Fibroblast of lung (primary cell): ENCODE measurements at regions not wholly inside any gene's neighbourhood (a gene's known extent, or its start where the extent isn't known, plus 50 kb on each side); places are given as distances from the start of the nearest gene placed in this dataset.

Experiments used
- DNase-seq, 2 donors: peaks; one replicate each; pipeline versions ENCODE4 v3.0.0 to v3.0.0-alpha.2; 2010; ENCODE audit warnings: low read depth in 2 of 2
- H2AFZ ChIP-seq: 2 replicates; pipeline ENCODE4 v1.5.1; 2012; ENCODE audit warnings: low read length, control low read depth, inconsistent platforms
- H3K27ac ChIP-seq: 2 replicates; pipeline ENCODE4 v1.5.1; 2011; ENCODE audit warnings: low read length, control low read depth; ENCODE audit not compliant: insufficient read depth
- H3K27me3 ChIP-seq: 2 replicates; pipeline ENCODE4 v1.5.1; 2011; ENCODE audit warnings: mild to moderate bottlenecking, low read length; ENCODE audit not compliant: control insufficient read depth, insufficient read depth
- H3K36me3 ChIP-seq: 2 replicates; pipeline ENCODE4 v1.5.1; 2011; ENCODE audit warnings: low read length; ENCODE audit not compliant: control insufficient read depth, insufficient read depth
- H3K4me1 ChIP-seq: 2 replicates; pipeline ENCODE4 v1.5.1; 2011; ENCODE audit warnings: low read length; ENCODE audit not compliant: control insufficient read depth, insufficient read depth; ENCODE audit errors: extremely low read depth
- H3K4me2 ChIP-seq: 2 replicates; pipeline ENCODE4 v1.5.1; 2011; ENCODE audit warnings: low read length, control low read depth; ENCODE audit not compliant: insufficient read depth; ENCODE audit errors: extremely low read depth
- H3K4me3 ChIP-seq, 4 experiments: fragments of 200-600 bp in 1 of 4; sonication (generic) in 1 of 4; replicated peaks in 1 of 4; 2 replicates each; pipeline ENCODE4 v1.5.1; 2011 to 2016; ENCODE audit warnings: low read length in 4 of 4, low read depth in 3 of 4, mild to moderate bottlenecking in 3 of 4, control low read depth in 2 of 4, inconsistent platforms in 1 of 4, mixed read lengths in 1 of 4; ENCODE audit not compliant: insufficient read depth in 1 of 4; ENCODE audit errors: control extremely low read depth in 1 of 4
- H3K79me2 ChIP-seq: 2 replicates; pipeline ENCODE4 v1.5.1; 2012; ENCODE audit warnings: mild to moderate bottlenecking, low read length, inconsistent platforms; ENCODE audit not compliant: control insufficient read depth, insufficient read depth
- H3K9ac ChIP-seq: 2 replicates; pipeline ENCODE4 v1.5.1; 2011; ENCODE audit warnings: mild to moderate bottlenecking, low read length, control low read depth; ENCODE audit not compliant: insufficient read depth
- H3K9me3 ChIP-seq: 2 replicates; pipeline ENCODE4 v1.5.1; 2012; ENCODE audit warnings: low read depth, low read length; ENCODE audit not compliant: control insufficient read depth, insufficient read depth
- H4K20me1 ChIP-seq: 2 replicates; pipeline ENCODE4 v1.5.1; 2011; ENCODE audit warnings: low read length; ENCODE audit not compliant: control insufficient read depth, insufficient read depth; ENCODE audit errors: extremely low read depth
- CTCF ChIP-seq, 2 donors: IDR thresholded peaks in 1 of 2; conservative IDR thresholded peaks in 1 of 2; 1 replicate in 1 of 2; 2 replicates in 1 of 2; pipeline ENCODE4 v1.5.1; 2011 to 2012; ENCODE audit warnings: low read length in 2 of 2, control low read depth in 1 of 2, inconsistent platforms in 1 of 2, low read depth in 1 of 2, mild to moderate bottlenecking in 1 of 2
- EZH2 ChIP-seq: IDR thresholded peaks from 2 replicates; pipeline ENCODE4 v1.5.1; 2012; ENCODE audit warnings: low read length, control low read depth, mild to moderate bottlenecking; ENCODE audit errors: missing control alignments

GRCh38 chr3:182479419-182480336 lies 313.6 kb upstream of the ATP11B start:
- peak in 1 of 2 donors; percentile 67 for DNase-seq
- no peaks in the 10 kb centered on the region for H3K9me3 ChIP-seq
- TF ChIP-seq CTCF (conservative IDR thresholded peaks at IDR 0.05 in 1 of 2, IDR thresholded peaks at IDR 0.05 in 1 of 2; ENCODE audit: low read depth in 1 of 2, low read length in 2 of 2) (no peak), EZH2 (no peak)
- H3K27me3 ChIP-seq, result no peaks in the 10 kb centered on the region
- H3K4me1 ChIP-seq, result no peaks in the 10 kb centered on the region
- no peak overlapping the region for H3K9ac ChIP-seq
- H2AFZ ChIP-seq, result no peak overlapping the region
- no peak overlapping the region for H3K4me3 ChIP-seq
- H4K20me1 ChIP-seq, result no peaks in the 10 kb centered on the region
- no peaks in the 10 kb centered on the region for H3K36me3 ChIP-seq
- no peak overlapping the region for H3K4me2 ChIP-seq
- H3K27ac ChIP-seq, result no peak overlapping the region
- no peaks in the 10 kb centered on the region for H3K79me2 ChIP-seq

- no peak overlapping the region for H3K9ac ChIP-seq
- no peaks in the 10 kb centered on the region for H3K4me1 ChIP-seq
- no peak for DNase-seq
- H3K79me2 ChIP-seq, result no peaks in the 10 kb centered on the region
- no peak for TF ChIP-seq EZH2
- no peak for TF ChIP-seq CTCF (conservative IDR thresholded peaks at IDR 0.05 in 1 of 2, IDR thresholded peaks at IDR 0.05 in 1 of 2; ENCODE audit: low read depth in 1 of 2, low read length in 2 of 2)
- H2AFZ ChIP-seq, result no peak overlapping the region
- no peak overlapping the region for H3K4me2 ChIP-seq
- no peaks in the 10 kb centered on the region for H3K27me3 ChIP-seq
- H3K27ac ChIP-seq, result no peak overlapping the region
- no peaks in the 10 kb centered on the region for H3K9me3 ChIP-seq
- no peaks in the 10 kb centered on the region for H3K36me3 ChIP-seq
- H4K20me1 ChIP-seq, result no peaks in the 10 kb centered on the region
- H3K4me3 ChIP-seq, result no peak overlapping the region
Observed at GRCh38 chr3:182482705-182483104, 310.6 kb upstream of the ATP11B start.

GRCh38 chr3:182484682-182485081 lies 308.6 kb upstream of the ATP11B start:
- H4K20me1 ChIP-seq, result no peaks in the 10 kb centered on the region
- no peaks in the 10 kb centered on the region for H3K36me3 ChIP-seq
- no peak for DNase-seq
- H3K4me2 ChIP-seq, result no peak overlapping the region
- no peaks in the 10 kb centered on the region for H3K79me2 ChIP-seq
- H3K27me3 ChIP-seq, result no peaks in the 10 kb centered on the region
- H3K27ac ChIP-seq, result no peak overlapping the region
- no peak overlapping the region for H3K9ac ChIP-seq
- TF ChIP-seq EZH2 (no peak), CTCF (conservative IDR thresholded peaks at IDR 0.05 in 1 of 2, IDR thresholded peaks at IDR 0.05 in 1 of 2; ENCODE audit: low read depth in 1 of 2, low read length in 2 of 2) (no peak)
- H3K4me1 ChIP-seq, result no peaks in the 10 kb centered on the region
- H2AFZ ChIP-seq, result no peak overlapping the region
- no peak overlapping the region for H3K4me3 ChIP-seq
- H3K9me3 ChIP-seq, result no peaks in the 10 kb centered on the region
